ENCODE measurements at regions not wholly inside any gene's neighbourhood (a gene's known extent, or its start where the extent isn't known, plus 50 kb on each side); places are given as distances from the start of the nearest gene placed in this dataset.
"Not testable (repeated sequence)": the region's sequence is repeated elsewhere in the genome, so short reads cannot be mapped to it uniquely, and the experiment has no call there.

DNA sequence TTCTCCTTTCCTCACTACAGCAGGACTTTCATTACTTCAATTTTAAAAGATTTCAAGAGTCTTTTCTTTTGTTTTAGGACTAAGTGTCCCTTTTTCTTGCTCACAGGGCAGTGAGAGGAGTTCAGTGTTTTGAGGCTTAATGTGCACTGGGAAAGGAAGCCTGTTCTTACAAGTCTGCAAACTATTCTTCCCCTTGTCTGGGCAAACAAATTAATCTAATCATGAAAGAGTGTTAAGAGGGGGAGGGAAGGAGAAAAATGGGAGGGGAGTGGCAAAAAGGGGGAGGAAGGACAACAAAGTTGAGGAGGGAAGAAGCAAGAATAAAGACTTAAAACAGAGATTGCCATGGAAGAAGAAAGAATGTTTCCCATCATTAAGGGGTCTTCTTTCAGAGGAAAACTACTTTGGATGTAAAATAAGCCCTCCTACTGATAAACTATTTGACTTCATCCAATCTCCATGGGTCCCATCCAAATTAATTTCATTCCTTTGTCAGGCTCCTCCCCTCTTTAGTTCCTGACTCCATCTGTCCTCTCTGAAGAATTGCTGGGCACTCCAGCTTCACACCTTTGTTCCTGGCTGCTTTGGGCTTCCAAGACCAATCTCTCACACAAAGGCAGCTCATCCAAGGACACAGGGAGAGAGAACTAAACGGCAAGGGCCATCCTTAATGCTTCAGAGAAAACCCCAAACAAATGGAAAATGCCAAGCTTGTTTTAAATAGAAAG lies 244.5 kb downstream of the TPBG start:
- no peaks in the 10 kb centered on the region for H3K4me1 ChIP-seq (ENCODE audit: control insufficient read depth, insufficient read depth, low read length, poor library complexity, severe bottlenecking)
- no peaks in the 10 kb centered on the region for H3K9me3 ChIP-seq (ENCODE audit: control insufficient read depth, low read length)
- WGBS, 2 experiments (ENCODE audit: insufficient coverage in 2 of 2), result 40% methylated on average over 1 of the region's 1 CpG; no CpG with 5 or more reads in 1 of the 2 experiments
- no peaks in the 10 kb centered on the region for H3K36me3 ChIP-seq (ENCODE audit: control insufficient read depth, insufficient read depth, low read length)
- H3K27ac ChIP-seq (ENCODE audit: low read depth, low read length, severe bottlenecking), result peak overlapping the region; percentile 20
- no peak overlapping the region for H3K4me3 ChIP-seq (ENCODE audit: extremely low read depth, insufficient read depth, low read length, poor library complexity, severe bottlenecking)

DNA sequence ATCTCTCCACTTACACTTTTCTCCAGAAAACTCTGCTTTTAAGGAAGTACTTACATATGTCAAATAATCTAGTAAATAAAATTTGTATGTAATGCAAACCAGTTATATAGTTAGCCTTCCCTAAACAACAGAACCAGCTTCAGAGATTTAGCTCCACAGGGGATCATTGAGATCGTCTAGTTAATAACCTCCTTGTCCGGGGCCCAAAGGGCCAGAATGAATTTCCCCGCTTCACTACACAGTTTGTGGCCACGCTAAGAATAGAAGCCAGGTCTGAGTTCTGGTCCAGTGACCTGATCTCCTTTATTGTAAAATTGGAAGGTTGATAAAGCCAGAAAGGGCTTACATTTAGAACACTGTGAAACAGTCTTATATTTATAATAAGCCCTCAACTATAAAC lies 245.2 kb downstream of the TPBG start:
- no peak overlapping the region for H3K4me3 ChIP-seq (ENCODE audit: extremely low read depth, insufficient read depth, low read length, poor library complexity, severe bottlenecking)
- no peaks in the 10 kb centered on the region for H3K4me1 ChIP-seq (ENCODE audit: control insufficient read depth, insufficient read depth, low read length, poor library complexity, severe bottlenecking)
- H3K27ac ChIP-seq (ENCODE audit: low read depth, low read length, severe bottlenecking), result no peak overlapping the region
- no peaks in the 10 kb centered on the region for H3K36me3 ChIP-seq (ENCODE audit: control insufficient read depth, insufficient read depth, low read length)
- H3K9me3 ChIP-seq (ENCODE audit: control insufficient read depth, low read length), result no peaks in the 10 kb centered on the region
- 90 to 94% methylated on average over 4 of the region's 4 CpGs for WGBS, 2 experiments (ENCODE audit: insufficient coverage in 2 of 2)

DNA sequence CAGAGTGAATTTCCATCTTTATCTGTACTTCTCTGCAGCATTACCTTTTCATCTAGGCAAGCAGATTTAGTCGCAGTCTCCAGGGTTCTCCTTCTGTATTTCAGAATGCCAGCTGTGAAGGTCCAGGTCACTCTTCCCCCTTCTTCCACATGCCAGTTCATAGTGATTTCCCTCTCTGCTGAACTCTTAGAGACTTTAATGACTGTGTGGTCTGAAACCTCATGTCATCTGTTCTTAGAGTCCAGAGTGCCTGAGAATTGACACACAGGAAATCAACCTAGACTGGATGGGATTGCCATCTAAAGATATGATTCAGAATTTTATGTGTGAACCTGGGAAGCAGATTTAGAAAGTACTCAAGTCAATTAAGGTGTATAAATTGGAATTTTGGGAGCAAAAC lies 248.1 kb downstream of the TPBG start:
- H3K36me3 ChIP-seq (ENCODE audit: control insufficient read depth, insufficient read depth, low read length), result no peaks in the 10 kb centered on the region
- no peaks in the 10 kb centered on the region for H3K9me3 ChIP-seq (ENCODE audit: control insufficient read depth, low read length)
- WGBS, 2 experiments (ENCODE audit: insufficient coverage in 2 of 2), result 94 to 100% methylated on average over 1 of the region's 1 CpG
- H3K27ac ChIP-seq (ENCODE audit: low read depth, low read length, severe bottlenecking), result no peak overlapping the region
- no peak overlapping the region for H3K4me3 ChIP-seq (ENCODE audit: extremely low read depth, insufficient read depth, low read length, poor library complexity, severe bottlenecking)
- H3K4me1 ChIP-seq (ENCODE audit: control insufficient read depth, insufficient read depth, low read length, poor library complexity, severe bottlenecking), result no peaks in the 10 kb centered on the region

DNA sequence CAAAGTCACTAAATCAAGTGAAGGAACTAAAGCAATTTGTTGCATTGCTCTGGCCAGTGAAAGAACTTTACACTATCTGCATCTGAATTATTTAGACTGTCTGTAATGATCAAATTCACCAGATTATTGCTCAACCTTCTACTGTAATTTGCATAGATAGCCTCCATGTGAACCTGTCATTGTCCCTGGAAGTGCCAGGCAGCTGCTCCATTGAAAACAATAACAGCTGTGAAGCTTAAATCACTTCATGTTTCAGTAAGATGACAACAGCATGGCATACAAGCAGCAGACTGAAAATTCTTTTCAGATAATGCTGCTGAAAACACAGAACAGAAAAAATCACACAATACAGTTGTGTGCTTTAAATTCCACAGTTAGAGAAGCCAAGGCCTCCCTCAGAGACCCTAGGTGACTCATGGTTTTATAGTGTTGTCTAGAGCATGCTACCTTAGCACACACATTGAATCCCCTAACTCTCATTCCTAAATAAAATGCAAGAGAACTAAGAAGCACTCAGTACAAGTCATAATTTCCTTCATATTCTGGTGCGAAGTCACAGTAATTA lies 248.9 kb downstream of the TPBG start:
- H3K4me1 ChIP-seq (ENCODE audit: control insufficient read depth, insufficient read depth, low read length, poor library complexity, severe bottlenecking), result no peaks in the 10 kb centered on the region
- no CpG with 5 or more reads among the region's 1 CpG for WGBS, 2 experiments (ENCODE audit: insufficient coverage in 2 of 2)
- no peak overlapping the region for H3K4me3 ChIP-seq (ENCODE audit: extremely low read depth, insufficient read depth, low read length, poor library complexity, severe bottlenecking)
- no peaks in the 10 kb centered on the region for H3K36me3 ChIP-seq (ENCODE audit: control insufficient read depth, insufficient read depth, low read length)
- H3K9me3 ChIP-seq (ENCODE audit: control insufficient read depth, low read length), result no peaks in the 10 kb centered on the region
- peak overlapping the region; percentile 11 for H3K27ac ChIP-seq (ENCODE audit: low read depth, low read length, severe bottlenecking)

DNA sequence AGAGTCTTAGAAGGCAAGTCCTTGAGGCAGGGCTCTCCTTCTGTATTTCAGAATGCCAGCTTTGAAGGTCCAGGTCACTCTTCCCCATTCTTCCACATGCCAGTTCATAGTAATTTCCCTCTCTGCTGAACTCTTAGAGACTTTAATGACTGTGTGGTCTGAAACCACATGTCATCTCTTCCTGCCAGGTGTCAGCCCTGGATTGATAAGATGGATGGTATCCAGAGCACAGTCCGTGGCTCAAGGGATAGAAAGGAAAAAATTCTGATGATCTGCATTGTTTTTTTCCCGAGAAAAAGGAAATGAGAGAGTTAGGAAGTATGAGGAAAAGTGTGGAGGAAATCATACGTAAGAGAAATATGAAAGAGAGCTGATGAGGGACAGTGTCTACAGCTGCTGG lies 250.9 kb downstream of the TPBG start:
- Histone ChIP-seq H3K36me3 (ENCODE audit: control insufficient read depth, insufficient read depth, low read length) (no peaks in the 10 kb centered on the region), H3K9me3 (ENCODE audit: control insufficient read depth, low read length) (no peaks in the 10 kb centered on the region), H3K4me1 (ENCODE audit: control insufficient read depth, insufficient read depth, low read length, poor library complexity, severe bottlenecking) (no peaks in the 10 kb centered on the region), H3K27ac (ENCODE audit: low read depth, low read length, severe bottlenecking) (no peak overlapping the region), H3K4me3 (ENCODE audit: extremely low read depth, insufficient read depth, low read length, poor library complexity, severe bottlenecking) (no peak overlapping the region)
- 88 to 94% methylated on average over 2 to 3 of the region's 3 CpGs for WGBS, 2 experiments (ENCODE audit: insufficient coverage in 2 of 2)

DNA sequence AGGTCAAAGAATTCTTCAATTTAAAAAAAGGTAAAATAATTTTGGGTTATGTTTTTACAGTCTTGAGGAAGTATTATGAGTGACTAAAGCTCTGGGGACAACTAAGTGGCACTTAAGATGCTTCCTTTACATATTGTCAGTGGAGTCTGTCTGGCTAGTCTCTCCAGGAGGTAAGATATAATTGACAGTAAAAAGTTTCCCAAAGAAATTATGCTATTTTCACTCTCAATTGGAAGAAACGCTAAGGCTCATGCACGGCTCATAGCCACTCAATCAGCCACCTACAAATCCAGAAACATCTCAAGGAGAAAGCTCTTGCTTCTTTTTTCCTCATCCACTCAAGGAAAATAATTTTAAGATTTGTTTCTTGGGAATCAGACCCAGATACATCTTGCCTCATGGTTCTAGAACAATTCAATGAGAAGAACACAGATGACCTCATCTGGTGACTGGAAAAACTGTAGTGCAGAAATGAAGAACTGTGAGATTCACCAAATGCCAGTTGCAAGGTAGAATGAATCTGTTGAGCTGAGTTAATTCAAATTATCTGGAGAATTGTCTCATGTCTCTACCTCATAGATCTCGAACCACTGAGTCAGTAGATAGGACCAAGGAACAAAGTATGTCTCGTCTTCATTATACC lies 252.9 kb downstream of the TPBG start:
- Histone ChIP-seq H3K36me3 (ENCODE audit: control insufficient read depth, insufficient read depth, low read length) (no peaks in the 10 kb centered on the region), H3K4me3 (ENCODE audit: extremely low read depth, insufficient read depth, low read length, poor library complexity, severe bottlenecking) (no peak overlapping the region), H3K9me3 (ENCODE audit: control insufficient read depth, low read length) (no peaks in the 10 kb centered on the region), H3K4me1 (ENCODE audit: control insufficient read depth, insufficient read depth, low read length, poor library complexity, severe bottlenecking) (no peaks in the 10 kb centered on the region), H3K27ac (ENCODE audit: low read depth, low read length, severe bottlenecking) (no peak overlapping the region)
- 100% methylated on average over 3 of the region's 4 CpGs; no CpG with 5 or more reads in 1 of the 2 experiments for whole genome bisulfite sequencing, 2 experiments (ENCODE audit: insufficient coverage in 2 of 2)

DNA sequence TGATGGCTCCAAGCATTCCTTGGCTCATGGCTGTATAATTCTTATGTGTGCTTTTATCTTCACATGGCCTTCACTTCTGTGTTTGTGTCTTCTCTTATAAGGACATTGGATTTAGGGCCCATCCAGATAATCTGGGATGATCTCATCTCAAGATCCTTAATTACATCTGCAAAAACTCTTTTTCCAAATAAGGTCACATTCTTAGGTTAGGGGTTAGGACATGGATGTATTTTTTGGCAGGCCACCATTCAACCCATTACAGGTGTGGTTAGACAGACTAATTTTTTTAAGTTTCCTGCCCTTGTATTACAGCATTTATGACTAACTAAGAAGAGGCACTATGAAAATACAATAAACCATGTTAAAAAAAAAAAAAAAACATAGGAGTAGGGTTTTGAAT lies 254.0 kb downstream of the TPBG start:
- Histone ChIP-seq H3K9me3 (ENCODE audit: control insufficient read depth, low read length) (no peaks in the 10 kb centered on the region), H3K4me3 (ENCODE audit: extremely low read depth, insufficient read depth, low read length, poor library complexity, severe bottlenecking) (no peak overlapping the region), H3K4me1 (ENCODE audit: control insufficient read depth, insufficient read depth, low read length, poor library complexity, severe bottlenecking) (no peaks in the 10 kb centered on the region), H3K36me3 (ENCODE audit: control insufficient read depth, insufficient read depth, low read length) (no peaks in the 10 kb centered on the region), H3K27ac (ENCODE audit: low read depth, low read length, severe bottlenecking) (no peak overlapping the region)

DNA sequence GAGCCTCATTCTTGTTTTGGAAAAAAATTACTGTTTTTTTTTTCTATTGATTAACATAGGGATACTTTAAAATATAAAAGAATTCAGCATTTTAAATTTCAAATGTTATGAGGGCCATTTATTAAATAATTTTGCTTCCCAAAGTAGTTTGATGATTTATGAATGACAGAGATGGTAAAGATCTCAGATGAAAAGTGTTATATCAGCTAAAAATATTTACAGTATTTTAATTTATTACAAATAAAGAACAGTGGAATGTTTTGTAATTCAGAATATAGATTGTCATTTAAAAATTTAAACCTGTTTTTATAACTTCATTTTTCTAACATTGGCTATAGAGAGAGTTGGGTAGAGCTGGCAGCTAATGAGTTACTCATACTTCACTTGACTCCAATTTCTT lies 256.0 kb downstream of the TPBG start:
- Histone ChIP-seq H3K4me1 (ENCODE audit: control insufficient read depth, insufficient read depth, low read length, poor library complexity, severe bottlenecking) (no peaks in the 10 kb centered on the region), H3K36me3 (ENCODE audit: control insufficient read depth, insufficient read depth, low read length) (no peaks in the 10 kb centered on the region), H3K9me3 (ENCODE audit: control insufficient read depth, low read length) (no peaks in the 10 kb centered on the region), H3K27ac (ENCODE audit: low read depth, low read length, severe bottlenecking) (no peak overlapping the region), H3K4me3 (ENCODE audit: extremely low read depth, insufficient read depth, low read length, poor library complexity, severe bottlenecking) (no peak overlapping the region)

DNA sequence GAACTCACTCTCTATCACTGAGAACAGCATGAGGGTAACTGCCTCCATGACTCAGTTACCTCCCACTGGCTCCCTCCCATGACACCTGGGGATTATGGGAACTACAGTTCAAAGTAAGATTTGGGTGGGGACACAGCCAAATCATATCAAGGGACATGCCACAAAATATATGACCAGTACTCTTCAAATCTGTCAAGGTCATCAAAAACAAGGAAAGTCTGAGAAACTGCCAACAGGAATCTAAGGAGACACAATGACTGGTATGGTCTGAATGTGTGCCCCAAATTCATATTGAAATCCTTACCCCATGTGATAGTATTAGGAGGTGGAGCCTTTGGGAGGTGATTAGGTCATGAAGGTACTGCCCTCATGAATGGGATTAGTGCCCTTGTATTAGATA lies 258.8 kb downstream of the TPBG start:
- Histone ChIP-seq H3K4me1 (ENCODE audit: control insufficient read depth, insufficient read depth, low read length, poor library complexity, severe bottlenecking) (no peaks in the 10 kb centered on the region), H3K4me3 (ENCODE audit: extremely low read depth, insufficient read depth, low read length, poor library complexity, severe bottlenecking) (no peak overlapping the region), H3K9me3 (ENCODE audit: control insufficient read depth, low read length) (no peaks in the 10 kb centered on the region), H3K27ac (ENCODE audit: low read depth, low read length, severe bottlenecking) (no peak overlapping the region), H3K36me3 (ENCODE audit: control insufficient read depth, insufficient read depth, low read length) (no peaks in the 10 kb centered on the region)

DNA sequence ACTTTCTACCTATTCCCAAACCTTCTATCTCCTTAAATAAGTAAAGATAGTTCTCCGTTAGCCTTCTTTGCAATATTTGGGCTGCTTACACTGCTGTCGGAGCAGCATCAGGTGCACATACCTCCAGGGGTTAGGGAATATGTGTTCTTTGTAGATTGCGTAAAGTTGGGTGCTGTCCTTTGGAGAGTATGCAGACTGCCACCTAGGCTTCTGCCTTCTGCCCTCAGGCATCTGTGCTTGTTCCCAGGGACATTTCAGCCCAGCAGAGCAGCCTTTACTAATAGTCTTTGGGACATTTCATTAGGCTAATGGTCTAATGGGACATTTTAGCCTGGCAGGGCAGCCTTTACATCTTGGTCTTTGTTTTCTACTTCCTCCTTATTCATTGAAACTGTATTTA lies 260.6 kb downstream of the TPBG start:
- Histone ChIP-seq H3K36me3 (ENCODE audit: control insufficient read depth, insufficient read depth, low read length) (no peaks in the 10 kb centered on the region), H3K4me3 (ENCODE audit: extremely low read depth, insufficient read depth, low read length, poor library complexity, severe bottlenecking) (no peak overlapping the region), H3K4me1 (ENCODE audit: control insufficient read depth, insufficient read depth, low read length, poor library complexity, severe bottlenecking) (no peaks in the 10 kb centered on the region), H3K9me3 (ENCODE audit: control insufficient read depth, low read length) (no peaks in the 10 kb centered on the region), H3K27ac (ENCODE audit: low read depth, low read length, severe bottlenecking) (no peak overlapping the region)
- WGBS, 2 experiments (ENCODE audit: insufficient coverage in 2 of 2), result 88 to 100% methylated on average over 1 to 2 of the region's 3 CpGs

DNA sequence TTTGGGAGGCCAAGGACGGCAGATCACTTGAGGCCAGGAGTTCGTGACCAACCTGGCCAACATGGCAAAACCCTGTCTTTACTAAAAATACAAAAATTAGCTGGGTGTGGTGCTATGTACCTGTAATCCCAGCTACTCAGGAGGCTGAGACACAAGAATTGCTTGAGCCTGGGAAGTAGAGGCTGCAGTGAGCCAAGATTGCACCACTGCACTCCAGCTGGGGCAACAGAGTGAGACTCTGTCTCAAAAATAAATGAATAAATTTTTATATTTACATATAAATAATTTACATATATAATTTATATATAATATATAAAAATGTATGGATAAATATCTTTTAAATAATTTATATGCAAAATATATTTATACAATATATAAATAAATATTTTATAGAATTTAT lies 263.3 kb downstream of the TPBG start:
- not testable (repeated sequence) for H3K4me3 ChIP-seq (ENCODE audit: extremely low read depth, insufficient read depth, low read length, poor library complexity, severe bottlenecking); H3K27ac ChIP-seq (ENCODE audit: low read depth, low read length, severe bottlenecking); H3K36me3 ChIP-seq (ENCODE audit: control insufficient read depth, insufficient read depth, low read length); H3K9me3 ChIP-seq (ENCODE audit: control insufficient read depth, low read length); H3K4me1 ChIP-seq (ENCODE audit: control insufficient read depth, insufficient read depth, low read length, poor library complexity, severe bottlenecking)
- 100% methylated on average over 2 of the region's 2 CpGs; no CpG with 5 or more reads in 1 of the 2 experiments for whole genome bisulfite sequencing, 2 experiments (ENCODE audit: insufficient coverage in 2 of 2)

Measured in mesodermal cell (in vitro differentiated cells).